ACC112 (cell line): ENCODE measurements at regions not wholly inside any gene's neighbourhood (a gene's known extent, or its start where the extent isn't known, plus 50 kb on each side); places are given as distances from the start of the nearest gene placed in this dataset.

ENCODE experiments used
- H2AFZ ChIP-seq: fragments of 200-600 bp; sonication (generic); one replicate; pipeline ENCODE4 v1.6.0; 2017; ENCODE audit warnings: antibody characterized with exemption, low read length; ENCODE audit not compliant: unreplicated experiment
- H3K27ac ChIP-seq: fragments of 200-600 bp; sonication (generic); 2 replicates; pipeline ENCODE4 v1.5.1; 2014; ENCODE audit warnings: low read depth, mild to moderate bottlenecking, antibody characterized with exemption, low read length, moderate library complexity
- H3K27me3 ChIP-seq: fragments of 200-600 bp; sonication (generic); 2 replicates; pipeline ENCODE4 v1.6.1; 2014; ENCODE audit warnings: mild to moderate bottlenecking, antibody characterized with exemption, low read length, moderate library complexity, mixed read lengths; ENCODE audit not compliant: insufficient read depth
- H3K36me3 ChIP-seq: fragments of 200-600 bp; sonication (generic); 2 replicates; pipeline ENCODE4 v1.6.1; 2016; ENCODE audit warnings: mild to moderate bottlenecking, antibody characterized with exemption, low read length, moderate library complexity, mixed read lengths; ENCODE audit not compliant: insufficient read depth
- H3K4me1 ChIP-seq: fragments of 200-600 bp; sonication (generic); one replicate; pipeline ENCODE4 v1.6.1; 2016; ENCODE audit warnings: low read length, mixed read lengths; ENCODE audit not compliant: insufficient read depth, unreplicated experiment, control insufficient read depth
- H3K4me3 ChIP-seq: fragments of 200-600 bp; sonication (generic); 2 replicates; pipeline ENCODE4 v1.5.1; 2014; ENCODE audit warnings: mild to moderate bottlenecking, low read depth, low read length
- H3K79me2 ChIP-seq: fragments of 200-600 bp; sonication (generic); one replicate; pipeline ENCODE4 v1.6.0; 2016; ENCODE audit warnings: low read length; ENCODE audit not compliant: control insufficient read depth, unreplicated experiment, insufficient read depth

DNA sequence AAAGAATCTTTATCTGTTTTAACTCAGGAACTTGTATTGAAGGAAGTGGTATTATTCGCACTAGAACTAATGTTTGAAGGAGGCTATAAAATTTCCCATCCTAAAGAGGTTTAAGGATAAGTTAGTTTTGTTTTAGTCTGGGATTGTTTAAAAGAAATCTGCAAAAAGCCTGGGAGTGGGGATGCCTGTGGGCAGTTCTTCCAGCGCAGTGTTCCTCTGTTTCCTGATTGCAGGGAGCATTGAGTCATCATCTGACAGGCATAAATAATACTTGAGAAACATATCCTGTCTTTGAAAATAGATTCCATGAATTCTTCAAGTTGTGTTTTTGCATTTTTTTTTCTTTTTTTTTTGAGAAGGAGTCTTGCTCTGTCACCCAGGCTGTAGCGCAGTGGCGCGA, 350.8 kb upstream of the PTBP2 start:
- Histone ChIP-seq H2AFZ (no peak overlapping the region), H3K36me3 (no peaks in the 10 kb centered on the region), H3K4me3 (no peak overlapping the region), H3K27ac (peak overlapping the region; percentile 74), H3K27me3 (no peaks in the 10 kb centered on the region), H3K79me2 (no peaks in the 10 kb centered on the region), H3K4me1 (peaks cover 38% of the 10 kb centered on the region)

DNA sequence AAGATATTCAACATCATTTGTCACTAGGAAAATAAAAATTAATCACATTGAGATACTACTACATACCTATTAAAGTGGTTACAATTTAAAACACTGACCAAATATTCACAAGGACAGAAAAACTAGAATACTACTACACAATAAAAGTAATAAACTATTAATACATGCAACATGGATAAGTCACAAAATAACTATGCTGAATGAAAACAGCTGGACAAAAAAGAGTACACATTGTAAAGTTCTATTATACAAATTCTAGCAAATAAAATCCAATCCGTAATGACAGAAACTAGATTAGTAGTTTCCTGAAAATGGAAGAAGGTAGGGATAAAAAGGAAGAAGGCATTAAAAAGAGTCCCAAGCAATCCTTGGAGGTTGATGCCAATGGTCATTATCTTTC, 348.7 kb upstream of the PTBP2 start:
- H3K27ac ChIP-seq, result no peak overlapping the region
- no peak overlapping the region for H2AFZ ChIP-seq
- no peaks in the 10 kb centered on the region for H3K79me2 ChIP-seq
- H3K4me1 ChIP-seq, result peaks cover 27% of the 10 kb centered on the region
- H3K27me3 ChIP-seq, result no peaks in the 10 kb centered on the region
- no peaks in the 10 kb centered on the region for H3K36me3 ChIP-seq
- H3K4me3 ChIP-seq, result no peak overlapping the region

DNA sequence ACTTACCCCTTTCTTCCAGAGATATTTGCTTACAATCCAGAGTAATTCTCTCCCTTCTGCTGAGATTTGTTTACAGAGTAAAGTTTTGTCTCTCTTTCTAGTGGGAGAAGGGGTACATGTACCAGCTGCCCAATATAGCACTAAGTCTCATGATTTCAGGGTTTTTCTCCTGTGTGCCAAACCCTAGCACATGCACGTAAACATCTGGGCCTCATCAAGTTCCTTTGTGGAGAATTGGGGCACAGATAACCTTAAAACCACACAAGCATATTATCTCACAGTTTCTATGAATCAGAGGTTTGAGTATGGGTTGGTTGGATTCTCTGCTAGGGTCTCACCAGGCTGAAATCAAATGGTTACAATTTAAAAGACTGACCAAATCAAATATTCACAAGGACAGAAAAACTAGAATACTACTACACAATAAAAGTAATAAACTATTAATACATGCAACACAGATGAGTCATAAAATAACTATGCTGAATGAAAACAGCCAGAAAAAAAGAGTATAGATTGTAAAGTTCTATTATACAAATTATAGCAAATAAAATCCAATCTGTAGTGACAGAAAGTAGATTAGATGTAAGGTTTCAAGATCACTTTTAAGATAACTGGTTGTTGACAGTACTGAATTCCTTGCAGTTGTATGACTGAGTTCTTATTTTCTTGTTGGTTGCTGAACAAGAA, 347.4 kb upstream of the PTBP2 start:
- Histone ChIP-seq H3K4me3 (peak overlapping the region; percentile 31; the same call in 1 of the 2 replicates), H2AFZ (peak overlapping the region; percentile 63), H3K36me3 (no peaks in the 10 kb centered on the region), H3K27me3 (no peaks in the 10 kb centered on the region), H3K79me2 (no peaks in the 10 kb centered on the region), H3K27ac (peak overlapping the region; percentile 60), H3K4me1 (peaks cover 27% of the 10 kb centered on the region)

DNA sequence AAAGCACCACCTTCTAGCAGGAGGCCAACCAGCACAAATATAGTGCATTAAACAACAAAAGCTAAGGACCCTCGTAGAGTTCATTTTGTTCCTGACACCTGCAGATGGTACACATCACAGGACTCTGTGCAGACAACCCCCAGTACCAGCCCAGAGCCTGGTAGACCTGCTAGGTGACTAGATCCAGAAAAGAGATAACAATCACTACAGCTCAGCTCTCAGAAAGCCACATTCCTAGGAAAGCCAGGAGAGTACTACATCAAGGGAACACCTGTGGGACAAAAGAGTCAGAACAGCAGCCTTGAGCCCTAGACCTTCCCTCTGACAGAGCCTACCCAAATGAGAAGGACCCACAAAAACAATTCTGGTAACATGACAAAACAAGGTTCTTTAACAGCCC, 344.7 kb upstream of the PTBP2 start:
- H3K27me3 ChIP-seq, result no peaks in the 10 kb centered on the region
- peaks cover 12% of the 10 kb centered on the region for H3K4me1 ChIP-seq
- H3K36me3 ChIP-seq, result no peaks in the 10 kb centered on the region
- no peak overlapping the region for H3K27ac ChIP-seq
- H3K79me2 ChIP-seq, result no peaks in the 10 kb centered on the region
- no peak overlapping the region for H3K4me3 ChIP-seq
- H2AFZ ChIP-seq, result no peak overlapping the region

DNA sequence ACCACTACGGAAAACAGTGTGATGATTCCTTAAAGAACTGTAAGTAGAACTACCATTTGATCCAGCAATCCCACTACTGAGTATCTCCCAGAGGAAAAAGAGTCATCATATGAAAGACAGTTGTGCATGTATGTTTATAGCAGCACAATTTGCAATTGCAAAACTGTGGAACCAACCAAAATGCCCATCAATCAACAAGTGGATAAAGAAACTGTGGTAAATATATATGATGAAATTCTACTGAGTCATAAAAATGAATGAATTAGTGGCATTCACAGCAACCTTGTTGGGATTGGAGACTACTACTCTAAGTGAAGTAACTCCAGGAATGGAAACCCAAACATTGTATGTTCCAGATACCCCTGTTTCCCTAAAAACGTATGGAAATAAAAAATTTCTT, 337.0 kb upstream of the PTBP2 start:
- Histone ChIP-seq H2AFZ (no peak overlapping the region), H3K4me3 (no peak overlapping the region), H3K79me2 (no peaks in the 10 kb centered on the region)

DNA sequence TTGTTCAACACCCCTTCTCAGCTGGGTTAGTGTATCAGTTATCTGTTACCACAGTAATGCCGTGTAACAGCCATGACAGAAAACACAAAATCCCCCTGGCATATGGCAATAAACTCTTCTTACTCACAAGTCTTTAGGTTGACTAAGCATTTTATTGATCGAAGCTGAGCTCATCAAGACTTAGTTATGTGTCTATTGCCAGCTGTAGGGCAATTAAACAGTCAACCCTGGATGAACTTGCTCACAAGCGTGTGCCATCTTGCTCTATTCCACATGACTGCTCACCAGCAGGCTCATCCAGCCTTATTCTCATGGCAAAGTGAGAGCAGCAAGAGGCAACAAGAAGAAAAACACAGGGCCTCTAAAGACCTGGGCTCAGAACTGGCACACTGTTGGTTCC, 333.8 kb upstream of the PTBP2 start:
- no peak overlapping the region for H2AFZ ChIP-seq
- no peaks in the 10 kb centered on the region for H3K27me3 ChIP-seq
- H3K4me1 ChIP-seq, result peaks cover 21% of the 10 kb centered on the region
- H3K79me2 ChIP-seq, result no peaks in the 10 kb centered on the region
- H3K36me3 ChIP-seq, result no peaks in the 10 kb centered on the region
- H3K4me3 ChIP-seq, result no peak overlapping the region
- no peak overlapping the region for H3K27ac ChIP-seq

More for the DNA sequence above, 337.0 kb upstream of the PTBP2 start:
- Histone ChIP-seq H3K36me3 (no peaks in the 10 kb centered on the region), H3K4me1 (peaks cover 13% of the 10 kb centered on the region), H3K27ac (no peak overlapping the region), H3K27me3 (no peaks in the 10 kb centered on the region)

- peak overlapping the region; percentile 13; the same call in 1 of the 2 replicates for H3K27ac ChIP-seq
- no peaks in the 10 kb centered on the region for H3K36me3 ChIP-seq
- peaks cover 21% of the 10 kb centered on the region for H3K4me1 ChIP-seq
- H2AFZ ChIP-seq, result no peak overlapping the region
- H3K27me3 ChIP-seq, result no peaks in the 10 kb centered on the region
- H3K79me2 ChIP-seq, result no peaks in the 10 kb centered on the region
- peak overlapping the region; percentile 11; the same call in 1 of the 2 replicates for H3K4me3 ChIP-seq
Measured at GRCh38 chr1:96388421-96389310, 332.9 kb upstream of the PTBP2 start.

DNA sequence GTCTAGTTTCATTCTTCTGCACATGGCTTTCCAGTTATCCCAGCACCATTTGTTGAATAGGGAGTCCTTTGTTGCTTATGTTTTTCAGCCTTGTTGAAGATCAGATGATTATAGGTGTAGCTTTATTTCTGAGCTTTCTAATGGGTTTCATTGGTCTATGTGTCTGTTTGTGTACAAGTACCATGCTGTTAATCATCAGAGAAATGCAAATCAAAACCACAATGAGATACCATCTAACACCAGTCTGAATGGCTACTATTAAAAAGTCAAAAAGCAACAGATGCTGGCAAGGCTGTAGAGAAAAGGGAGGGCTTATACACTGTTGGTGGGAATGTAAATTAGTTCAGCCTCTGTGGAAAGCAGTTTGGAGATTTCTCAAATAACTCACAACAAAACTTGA, 321.5 kb upstream of the PTBP2 start:
- Histone ChIP-seq H3K79me2 (no peaks in the 10 kb centered on the region), H3K4me3 (no peak overlapping the region), H3K27me3 (no peaks in the 10 kb centered on the region), H3K4me1 (no peaks in the 10 kb centered on the region), H3K27ac (no peak overlapping the region), H2AFZ (no peak overlapping the region), H3K36me3 (no peaks in the 10 kb centered on the region)

GRCh38 chr1:96409087-96409486, 312.5 kb upstream of the PTBP2 start:
- no peaks in the 10 kb centered on the region for H3K27me3 ChIP-seq
- H3K27ac ChIP-seq, result no peak overlapping the region
- no peaks in the 10 kb centered on the region for H3K79me2 ChIP-seq
- H3K36me3 ChIP-seq, result no peaks in the 10 kb centered on the region
- H2AFZ ChIP-seq, result no peak overlapping the region
- H3K4me3 ChIP-seq, result no peak overlapping the region
- no peaks in the 10 kb centered on the region for H3K4me1 ChIP-seq

- Histone ChIP-seq H3K36me3 (no peaks in the 10 kb centered on the region), H3K79me2 (no peaks in the 10 kb centered on the region), H3K4me3 (no peak overlapping the region), H3K27ac (no peak overlapping the region), H3K4me1 (no peaks in the 10 kb centered on the region), H2AFZ (no peak overlapping the region), H3K27me3 (no peaks in the 10 kb centered on the region)
Measured at GRCh38 chr1:96409689-96410088, 311.9 kb upstream of the PTBP2 start.

GRCh38 chr1:96411006-96411405, 310.6 kb upstream of the PTBP2 start:
- Histone ChIP-seq H3K4me3 (no peak overlapping the region), H3K27ac (no peak overlapping the region), H3K36me3 (no peaks in the 10 kb centered on the region), H3K79me2 (no peaks in the 10 kb centered on the region), H2AFZ (no peak overlapping the region), H3K4me1 (no peaks in the 10 kb centered on the region), H3K27me3 (no peaks in the 10 kb centered on the region)
